ENCODE measurements at regions not wholly inside any gene's neighbourhood (a gene's known extent, or its start where the extent isn't known, plus 50 kb on each side); places are given as distances from the start of the nearest gene placed in this dataset.
A peak's percentile ranks its signal among the peaks of the same experiment; 100 is the strongest.

DNA sequence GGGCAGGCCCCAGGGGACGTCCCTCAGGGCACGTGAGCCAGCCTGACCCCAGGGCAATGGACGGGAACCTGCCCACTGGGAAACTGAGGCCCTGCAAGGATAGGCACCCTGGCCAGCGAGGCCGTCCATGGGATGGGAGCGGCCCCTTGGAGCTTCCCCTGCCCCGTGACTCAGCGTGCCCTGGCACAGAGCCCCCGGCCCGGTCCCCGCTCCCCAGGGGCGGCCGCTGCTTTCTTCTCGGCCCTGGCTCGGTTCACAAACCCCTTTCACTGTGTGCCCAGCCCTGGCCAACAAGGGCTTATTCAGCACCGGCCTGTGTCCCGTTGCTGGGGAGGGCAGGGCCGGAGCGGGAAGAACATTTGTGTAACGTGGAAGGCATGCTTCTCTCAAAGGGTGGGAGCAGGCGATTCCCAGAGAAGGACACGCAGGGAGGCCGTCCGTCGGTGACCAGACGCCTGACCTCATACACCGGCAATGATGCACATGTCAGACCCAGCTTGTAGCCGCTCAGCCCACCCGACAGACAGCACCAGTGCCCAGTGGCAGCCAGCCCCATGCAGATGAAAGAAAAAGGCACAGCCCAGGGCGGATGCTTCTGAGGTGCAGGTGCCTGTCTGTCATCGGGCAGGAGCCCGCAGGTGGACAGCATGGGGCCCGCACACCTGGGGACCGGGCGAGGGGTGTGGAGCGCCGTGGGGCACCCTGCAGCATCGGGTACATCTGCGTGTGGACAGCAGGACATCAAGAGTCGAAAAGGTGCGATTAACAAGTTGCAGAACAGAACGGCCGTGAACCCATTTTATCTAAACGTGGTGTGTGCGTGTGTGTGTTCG lies 94.5 kb downstream of the PDGFA start:
- DNase-seq = no peak

DNA sequence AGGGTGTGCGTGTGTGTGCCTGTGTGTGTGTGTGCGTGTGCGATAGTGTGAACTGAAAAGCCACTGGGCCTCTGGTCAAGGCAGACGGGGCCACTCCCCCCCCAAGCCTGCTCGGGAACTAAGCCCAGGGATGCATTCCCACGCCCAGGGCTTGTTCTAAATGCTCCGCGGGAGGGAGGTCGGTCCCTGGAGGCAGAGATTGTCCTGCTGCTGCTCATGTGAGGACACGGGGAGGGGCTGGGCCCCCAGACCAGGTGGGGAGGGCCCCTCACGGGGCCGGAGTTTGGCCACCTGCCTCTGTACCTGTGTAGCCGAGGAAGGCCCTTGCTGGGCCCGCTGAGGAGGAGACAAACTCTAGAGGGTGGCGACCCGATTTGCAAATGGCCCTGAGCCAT lies 93.9 kb downstream of the PDGFA start:
- no peak for DNase-seq

DNA sequence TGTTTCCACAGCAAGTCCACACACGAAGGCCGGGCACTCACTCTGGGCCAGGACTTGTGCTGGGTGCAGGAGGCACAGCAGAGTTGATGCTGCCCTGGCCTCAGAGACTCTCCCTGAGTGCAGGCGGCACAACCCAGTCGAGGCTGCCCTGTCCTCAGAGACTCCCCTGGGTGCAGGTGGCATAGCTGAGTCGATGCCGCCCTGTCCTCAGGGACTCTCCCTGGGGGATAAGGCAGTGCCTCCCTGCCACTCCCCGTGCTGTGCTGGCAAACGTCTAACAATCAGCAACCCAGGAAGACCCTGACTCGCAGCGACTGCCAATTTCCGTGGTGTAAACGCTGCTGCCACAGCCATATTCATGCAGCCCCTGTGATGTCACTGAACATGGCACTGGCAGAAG lies 93.1 kb downstream of the PDGFA start:
- DNase-seq = no peak

DNA sequence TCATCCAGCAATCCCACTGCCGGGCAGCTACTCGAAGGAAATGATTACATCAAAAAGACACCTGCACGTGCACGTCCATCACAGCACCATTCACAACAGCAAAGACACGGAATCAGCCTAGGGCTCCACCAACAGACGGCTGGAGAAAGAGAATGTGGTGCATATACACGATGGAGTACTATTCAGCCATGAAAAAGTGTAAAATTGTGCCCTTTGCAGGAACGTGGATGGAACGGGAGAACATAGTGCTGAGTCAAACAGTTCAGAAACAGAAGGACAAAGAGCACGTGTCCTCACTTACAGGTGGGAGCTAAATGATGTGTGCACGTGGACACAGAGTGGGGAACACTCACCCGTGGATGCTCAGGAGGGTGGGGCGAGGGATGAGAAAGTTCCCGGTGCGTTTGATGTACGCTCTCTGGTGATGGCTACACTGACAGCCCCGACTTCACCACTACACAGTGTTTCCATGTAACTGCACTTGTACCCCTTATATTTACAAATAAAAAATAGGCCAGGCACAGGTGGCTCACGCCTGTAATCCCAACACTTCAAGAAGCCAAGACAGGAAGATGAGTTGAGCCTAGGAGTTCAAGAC lies 92.0 kb downstream of the PDGFA start:
- DNase-seq = no peak

DNA sequence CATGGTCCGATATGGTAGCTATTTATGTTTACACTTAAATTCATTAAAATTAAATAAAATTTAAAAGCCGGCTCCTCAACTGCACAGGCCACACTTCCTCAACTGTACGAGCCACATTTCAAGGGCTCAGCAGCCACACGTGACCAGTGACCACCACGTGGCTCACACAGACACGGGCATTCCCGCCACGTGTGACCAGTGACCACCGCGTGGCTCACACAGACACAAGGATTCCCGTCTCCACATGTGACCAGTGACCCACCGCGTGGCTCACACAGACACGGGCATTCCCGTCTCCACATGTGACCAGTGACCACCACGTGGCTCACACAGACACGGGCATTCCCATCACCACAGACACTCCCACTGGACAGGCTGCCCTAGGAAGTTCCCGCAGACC lies 91.3 kb downstream of the PDGFA start:
- no peak for DNase-seq

DNA sequence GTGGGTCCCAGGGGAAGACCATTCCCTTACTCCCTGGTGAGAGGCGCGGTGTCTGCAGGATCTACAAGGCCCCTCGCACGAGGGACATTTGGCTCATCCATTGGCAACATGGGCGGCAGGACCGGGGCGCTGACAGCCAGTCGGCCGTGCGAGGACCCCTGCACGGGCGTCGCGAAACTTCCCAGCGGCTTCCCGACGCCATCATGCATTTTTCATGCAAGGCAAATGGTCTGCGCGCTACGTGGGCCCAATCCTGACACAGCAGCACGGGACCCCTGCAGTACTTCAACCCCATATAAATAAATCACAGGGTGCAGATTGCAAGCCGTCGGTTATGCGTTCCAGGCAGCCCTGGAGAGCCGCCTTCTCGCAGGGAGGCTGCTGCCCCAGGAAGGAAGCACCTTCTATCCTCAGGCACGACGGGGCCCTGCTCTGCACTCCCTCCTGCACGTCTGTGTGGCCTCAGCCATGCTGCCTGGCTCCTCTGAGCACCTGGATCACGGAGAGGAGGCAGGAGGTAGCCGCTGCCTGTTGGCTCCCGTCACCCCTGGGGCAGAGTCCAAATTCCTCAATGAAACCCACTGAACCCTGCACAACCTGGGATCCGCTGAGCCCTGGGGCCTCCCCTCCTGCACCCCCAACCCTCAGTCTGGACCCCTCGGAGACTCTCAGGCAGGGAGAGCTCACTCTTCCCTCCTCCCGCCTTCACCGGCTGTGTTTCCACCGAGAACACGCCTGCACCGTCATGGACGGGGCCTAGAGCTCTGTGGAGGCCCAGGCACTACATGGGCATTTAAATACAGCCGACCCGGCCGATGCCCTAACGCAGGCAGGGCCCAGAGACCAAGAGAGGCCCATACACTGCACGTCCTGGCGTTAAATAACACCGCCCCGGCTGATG lies 90.5 kb downstream of the PDGFA start:
- no peak for DNase-seq

DNA sequence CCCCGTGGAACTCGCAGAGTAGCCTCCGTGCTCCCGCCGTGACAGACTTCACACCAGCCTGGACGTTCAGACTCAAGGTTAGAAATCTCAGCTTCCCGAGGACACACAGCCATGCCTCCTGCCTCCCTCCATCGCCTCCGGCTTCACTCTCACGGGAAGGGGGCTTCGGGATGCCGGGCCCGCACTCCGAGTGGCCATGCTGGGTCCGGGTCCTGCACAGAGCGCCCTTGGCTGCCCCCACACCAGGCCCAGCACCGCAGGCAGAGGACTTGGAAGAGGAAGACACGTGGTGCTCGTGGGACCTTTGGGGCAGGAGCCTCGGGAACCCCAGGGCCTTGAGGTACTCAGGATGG lies 89.8 kb downstream of the PDGFA start:
- DNase-seq = no peak

DNA sequence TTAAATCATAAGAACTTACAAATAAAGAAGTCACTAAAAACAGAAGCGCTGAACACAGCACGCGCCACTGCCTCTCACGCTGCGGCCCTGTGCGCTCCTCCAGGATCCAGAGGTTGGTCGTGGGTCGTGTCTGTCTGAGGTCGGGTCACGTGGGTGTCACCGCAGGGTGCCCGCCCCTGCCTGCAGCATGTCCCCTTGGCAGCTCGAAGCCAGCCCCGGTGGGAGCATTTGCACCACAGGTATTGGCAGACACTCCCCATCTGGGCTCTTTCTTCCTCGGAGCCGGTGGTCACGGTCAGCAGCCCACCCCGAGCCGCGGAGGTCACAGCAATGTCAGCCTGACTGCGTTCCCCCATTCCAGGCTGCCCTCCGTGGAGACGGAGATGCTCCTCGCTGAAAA lies 88.6 kb downstream of the PDGFA start:
- DNase-seq = no peak

DNA sequence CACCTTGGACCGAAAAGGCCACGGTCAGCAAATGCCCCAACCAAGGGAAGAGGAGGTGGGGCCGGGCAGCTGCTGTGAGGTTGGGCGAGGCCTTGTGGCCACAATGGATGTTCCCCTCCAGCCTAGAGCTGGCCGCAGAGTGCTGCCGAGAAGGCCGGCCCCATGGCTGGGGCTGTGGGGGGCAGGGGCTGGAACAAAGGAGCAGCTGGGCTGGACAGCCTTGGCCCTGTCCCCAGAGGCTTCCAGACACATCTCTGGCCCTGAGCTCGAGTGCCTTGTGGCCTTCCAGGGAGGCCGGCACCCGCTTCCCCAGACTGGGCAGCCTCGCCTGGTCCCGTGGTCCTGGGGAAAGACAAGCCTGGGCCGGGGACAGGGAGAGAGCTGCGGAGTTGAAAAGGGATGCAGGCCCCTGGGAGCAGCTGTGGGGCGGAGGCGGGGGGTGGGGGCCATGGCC lies 88.0 kb downstream of the PDGFA start:
- DNase-seq = no peak

DNA sequence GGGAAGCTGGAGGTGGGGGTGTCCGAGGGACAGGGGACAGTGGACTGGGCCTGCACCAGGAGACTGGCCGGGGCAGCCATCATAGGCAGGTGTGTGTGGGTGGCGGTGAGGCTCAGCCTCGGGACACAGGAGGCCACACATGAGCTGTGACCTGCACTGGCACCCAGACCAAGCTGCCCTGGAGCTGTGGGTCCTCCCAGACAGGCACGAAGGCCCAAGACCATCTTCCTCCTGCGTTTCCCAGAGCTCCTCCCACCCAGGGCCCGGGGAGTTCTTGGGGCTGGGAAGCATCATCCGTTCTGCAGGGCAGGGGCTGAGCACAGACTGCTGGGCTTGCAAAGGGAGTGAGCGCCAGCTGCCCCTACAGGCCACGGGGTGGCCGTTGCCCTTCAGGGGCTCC lies 87.4 kb downstream of the PDGFA start:
- DNase-seq = no peak

DNA sequence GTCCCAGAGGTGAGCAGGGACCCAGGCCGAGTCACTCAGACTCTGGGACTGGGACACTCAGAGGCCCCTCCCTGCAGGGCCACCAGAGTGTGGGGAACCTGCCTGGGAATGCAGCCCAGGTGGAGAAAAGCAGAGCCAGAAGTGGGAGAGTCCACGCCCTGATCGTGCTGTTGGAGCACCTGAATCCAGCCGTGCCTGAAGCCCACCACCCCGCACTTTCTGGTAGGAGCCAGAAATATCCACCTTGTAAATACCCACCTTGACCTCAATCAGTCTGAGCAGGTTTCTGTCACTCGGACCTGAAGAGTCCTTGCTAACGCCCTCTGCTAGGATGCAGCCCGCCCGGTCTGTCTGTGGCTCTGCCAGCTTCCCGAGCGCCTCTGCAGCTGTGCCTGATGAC lies 86.7 kb downstream of the PDGFA start:
- DNase-seq = no peak

DNA sequence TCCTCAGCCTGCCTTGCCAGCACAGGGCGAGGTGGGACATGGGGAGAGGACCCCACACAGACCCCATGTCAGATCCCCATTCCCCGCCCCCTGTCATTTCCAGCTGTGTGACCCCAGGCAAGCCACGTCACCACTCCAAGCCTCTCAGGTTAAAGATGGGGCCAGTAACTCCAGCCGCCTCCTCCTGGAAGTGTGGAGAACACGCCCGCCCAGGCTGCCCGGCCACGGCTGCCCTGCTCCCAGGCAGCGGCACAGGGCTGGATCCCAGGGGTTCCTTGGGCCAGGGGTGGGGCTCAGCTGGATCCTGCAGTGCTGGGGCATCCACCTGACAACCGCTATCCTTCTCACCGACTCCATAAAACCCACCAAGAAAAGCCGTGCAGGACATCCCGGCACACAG lies 86.1 kb downstream of the PDGFA start:
- no peak for DNase-seq

DNA sequence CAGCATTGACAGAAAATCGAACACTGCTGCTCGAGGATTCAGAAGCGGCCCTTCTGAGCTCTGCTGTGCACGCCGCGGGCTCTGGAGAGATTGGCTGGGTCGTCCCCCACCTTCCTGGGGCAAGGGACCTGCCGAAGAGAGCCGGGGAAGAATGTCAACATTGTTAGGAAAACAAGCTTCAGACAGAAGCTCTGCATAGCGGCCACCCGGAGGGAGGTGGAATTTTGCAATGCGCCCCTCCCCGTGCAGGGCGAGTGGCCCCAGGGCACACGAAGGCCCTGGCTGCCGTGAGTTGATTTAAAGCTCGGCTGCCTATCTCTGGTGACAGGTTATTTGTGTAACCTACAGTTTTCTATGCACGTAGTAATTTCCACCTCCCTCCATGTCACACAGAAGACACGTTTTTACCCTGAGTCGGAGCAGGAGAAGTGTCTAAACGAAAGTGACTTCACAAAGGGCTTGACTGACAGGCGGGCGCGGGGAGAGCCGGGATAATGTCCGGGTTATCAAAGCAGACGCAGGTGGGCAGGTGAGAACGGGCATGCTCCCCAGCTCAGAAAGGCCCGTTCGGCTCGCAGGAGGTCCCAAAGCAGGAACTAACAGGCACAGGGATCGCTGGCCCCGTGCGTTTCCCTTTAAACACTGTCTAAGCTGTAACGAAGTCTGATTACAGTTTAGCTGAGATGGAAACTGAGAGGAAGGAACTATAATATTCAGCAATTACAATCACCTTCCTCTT lies 84.6 kb downstream of the PDGFA start:
- no peak for DNase-seq

DNA sequence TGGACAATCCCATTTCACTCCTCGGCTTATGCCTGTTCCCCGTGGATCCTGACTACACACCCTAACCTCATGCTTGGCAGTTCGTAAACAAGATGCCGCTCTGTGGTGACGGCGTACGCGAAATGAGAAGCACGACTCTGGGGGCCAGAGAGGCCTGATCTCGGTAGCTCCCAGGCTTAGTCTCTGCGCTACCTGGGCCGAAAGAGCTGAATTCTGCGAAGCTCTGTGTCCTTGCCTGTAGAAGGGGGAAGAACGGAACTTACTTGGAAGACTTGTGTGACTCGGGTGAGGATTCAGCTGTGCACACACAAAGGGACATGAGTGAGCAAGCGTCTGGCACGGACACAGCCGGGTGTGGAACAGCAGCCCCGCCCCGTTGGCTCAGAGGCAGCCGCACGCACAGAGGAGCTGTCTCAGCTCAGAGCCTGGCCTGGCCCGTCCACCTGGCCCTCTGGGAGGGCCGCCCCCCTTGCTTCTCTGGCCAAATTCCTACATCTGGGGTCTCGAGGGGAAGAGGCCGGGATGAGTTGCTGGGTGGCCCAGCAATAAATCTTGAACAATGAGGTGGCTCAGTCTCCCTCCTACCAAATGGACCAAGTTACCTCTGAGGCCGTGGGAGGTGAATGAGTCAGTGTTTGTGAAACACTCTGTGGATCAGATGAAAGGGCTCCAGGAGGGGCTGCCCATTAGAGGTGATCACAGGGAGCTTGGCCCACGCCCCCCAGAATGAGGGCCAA lies 83.8 kb downstream of the PDGFA start:
- DNase-seq = peak; percentile 24

DNA sequence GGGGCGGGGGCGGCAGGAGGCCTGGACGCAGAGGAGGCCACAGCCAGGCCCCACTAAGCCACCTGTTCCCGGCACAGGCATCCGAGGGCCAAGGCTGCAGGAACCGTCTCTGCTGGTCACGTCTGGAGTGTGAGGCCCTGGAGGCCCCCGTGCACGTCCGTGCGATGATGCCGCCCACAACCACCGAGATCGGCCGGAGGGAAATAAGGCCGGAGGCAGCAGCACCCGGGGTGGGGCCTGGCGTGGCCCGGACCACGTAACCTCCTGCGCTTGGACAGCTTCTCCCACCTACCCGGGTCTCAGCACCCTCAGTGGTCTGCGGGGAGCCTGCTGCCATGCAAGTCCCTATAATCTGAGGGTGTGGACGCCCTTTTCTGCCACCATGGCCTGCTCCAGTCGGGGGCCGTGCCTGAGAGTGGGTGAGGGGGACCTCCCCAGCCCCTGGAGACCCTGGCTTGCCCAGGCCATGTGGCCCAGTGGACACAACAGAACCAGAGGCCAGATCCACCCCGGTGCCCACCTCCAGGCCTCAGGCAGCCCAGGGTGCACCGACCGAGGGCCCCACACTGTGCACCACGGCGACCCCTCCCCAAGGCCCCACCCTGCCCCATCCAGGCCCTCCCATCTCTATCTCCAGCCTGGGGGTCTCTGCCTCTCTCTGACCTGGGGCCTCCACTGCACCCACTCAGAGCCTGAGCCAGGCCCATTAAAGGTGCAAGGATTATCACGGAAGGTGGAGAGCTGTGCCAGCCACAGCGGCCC lies 83.1 kb downstream of the PDGFA start:
- no peak for DNase-seq

DNA sequence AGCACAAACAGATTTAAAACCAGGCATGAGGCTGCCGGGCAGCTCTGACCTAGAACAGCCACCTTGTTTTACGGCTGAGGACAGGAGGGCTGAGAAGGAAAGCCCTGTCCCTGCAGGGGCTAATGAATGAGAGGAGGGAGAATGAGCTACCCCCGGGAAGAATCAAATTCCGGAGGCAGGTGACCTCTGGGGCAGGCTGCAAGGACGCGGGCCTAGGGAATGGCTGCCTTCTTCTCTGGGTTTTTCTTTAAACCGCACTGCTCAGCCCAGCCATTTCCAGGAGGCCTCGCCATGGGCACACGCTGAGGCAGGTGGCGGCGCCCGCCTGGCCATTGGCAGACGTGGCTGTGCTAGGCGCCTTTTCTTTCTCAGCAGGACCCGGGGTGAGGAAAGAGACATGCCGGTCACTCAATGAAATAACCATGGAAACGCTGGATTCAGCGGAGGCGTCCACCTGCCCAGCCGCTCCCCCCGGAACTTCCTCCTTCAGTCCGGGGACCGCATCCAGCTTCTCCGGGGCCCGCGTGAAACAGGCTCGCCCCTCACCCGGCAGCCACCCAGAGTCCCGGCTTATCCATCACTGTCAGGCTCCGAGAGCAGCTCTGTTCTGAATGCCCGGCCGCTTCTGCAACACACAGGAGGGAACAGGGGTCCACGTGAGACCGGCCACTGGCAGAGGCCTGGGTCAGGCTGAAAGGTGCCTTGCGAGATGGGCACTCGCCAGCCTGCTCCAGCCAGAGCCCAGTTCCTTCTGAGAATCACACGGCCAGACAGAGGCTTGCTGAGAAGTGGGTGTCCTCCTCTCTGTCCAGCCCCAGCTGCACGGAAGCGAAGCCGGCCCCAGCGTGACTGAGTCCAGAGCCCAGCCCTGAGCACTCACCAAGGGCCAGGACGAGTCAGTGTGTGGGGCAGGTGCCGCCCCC lies 82.1 kb downstream of the PDGFA start:
- DNase-seq = no peak

DNA sequence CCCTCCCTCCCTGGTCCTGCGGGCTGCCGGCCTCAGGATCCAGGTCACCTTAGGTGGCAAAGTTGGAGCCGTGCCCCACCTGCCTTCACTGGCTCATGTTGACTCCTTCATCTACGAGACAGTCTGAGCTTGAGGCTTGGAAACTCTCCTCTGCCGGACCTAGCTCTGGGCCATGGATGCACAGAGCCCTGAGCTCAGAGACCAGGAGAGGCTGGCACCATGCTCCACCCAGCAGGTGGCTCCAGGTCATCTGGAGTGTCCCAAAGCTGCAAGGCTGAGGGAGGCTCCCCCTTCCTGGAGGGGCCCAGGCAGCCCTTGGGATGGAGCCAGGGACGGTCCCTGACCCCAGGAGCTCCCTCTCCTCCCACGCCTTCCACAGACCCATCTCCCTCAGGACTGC lies 81.3 kb downstream of the PDGFA start:
- no peak for DNase-seq

DNA sequence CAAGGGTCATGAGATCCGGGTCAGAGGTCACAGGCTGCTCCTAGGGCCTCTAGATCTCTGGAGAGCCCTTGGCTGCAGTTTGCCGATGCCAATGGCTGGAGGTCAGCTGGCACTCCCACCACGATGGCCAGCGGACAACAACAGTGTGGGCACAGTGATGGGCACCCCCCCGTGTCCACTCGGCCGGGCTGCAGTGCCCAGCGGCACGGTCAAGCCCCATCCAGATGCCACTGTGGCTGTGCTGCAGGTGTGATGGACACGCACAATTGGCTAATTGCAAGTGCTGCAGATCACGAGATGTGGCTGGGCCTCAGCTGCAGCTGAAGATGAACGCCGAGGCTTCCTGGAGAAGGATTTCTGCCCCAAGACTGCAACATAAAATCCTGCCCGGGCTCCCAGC lies 80.7 kb downstream of the PDGFA start:
- DNase-seq = no peak

DNA sequence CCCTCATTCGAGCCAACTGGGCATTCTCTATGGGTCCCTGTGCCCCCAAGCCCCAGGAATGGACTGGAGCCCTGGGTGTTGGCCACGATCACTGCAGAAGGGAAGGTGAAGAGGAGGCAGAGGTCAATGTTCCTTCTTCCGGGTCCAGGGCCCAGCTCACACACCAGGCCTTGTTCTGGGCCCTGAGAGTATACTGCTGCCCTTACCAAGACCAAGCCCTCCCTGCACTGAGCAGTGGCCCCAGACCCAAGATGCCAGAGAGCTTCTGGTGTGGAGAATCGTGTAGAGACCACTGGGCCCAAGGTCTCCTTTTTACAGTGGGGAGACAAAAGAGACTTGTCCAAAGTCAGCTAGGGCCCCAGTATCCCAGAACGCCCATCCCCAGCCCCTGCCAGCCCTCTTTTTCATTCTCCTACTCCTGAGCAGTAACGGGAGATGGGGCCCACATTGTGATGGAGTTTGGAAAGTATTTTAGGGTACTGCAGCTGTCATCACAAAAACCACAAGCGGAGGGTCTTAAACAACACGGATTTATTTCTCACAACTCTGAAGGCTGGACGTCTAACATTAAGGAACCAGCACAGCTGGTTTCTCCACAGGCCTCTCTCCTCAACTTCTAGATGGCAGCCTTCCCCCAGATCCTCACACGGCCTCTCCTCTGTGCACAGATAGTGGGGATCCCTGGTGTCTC lies 79.4 kb downstream of the PDGFA start:
- DNase-seq = no peak
